ENCODE measurements at regions not wholly inside any gene's neighbourhood (a gene's known extent, or its start where the extent isn't known, plus 50 kb on each side); places are given as distances from the start of the nearest gene placed in this dataset.
"Not testable (repeated sequence)": the region's sequence is repeated elsewhere in the genome, so short reads cannot be mapped to it uniquely, and the experiment has no call there.

GRCh38 chr2:95767950-95768349 lies 176.1 kb downstream of the TRIM43 start:
- not testable (repeated sequence) for DNase-seq

- not testable (repeated sequence) for DNase-seq
These were observed 177.5 kb downstream of the TRIM43 start for GRCh38 chr2:95769256-95769655.

- DNase-seq = not testable (repeated sequence)
These were observed 178.9 kb downstream of the TRIM43 start for GRCh38 chr2:95770726-95771125.

- DNase-seq = not testable (repeated sequence)
These were observed 182.8 kb downstream of the TRIM43 start for GRCh38 chr2:95774322-95775192.

GRCh38 chr2:95775193-95775531 lies 183.4 kb downstream of the TRIM43 start:
- not testable (repeated sequence) for DNase-seq
